DND-41 (cell line): ENCODE measurements at regions not wholly inside any gene's neighbourhood (a gene's known extent, or its start where the extent isn't known, plus 50 kb on each side); places are given as distances from the start of the nearest gene placed in this dataset.

Experiments
- CTCF ChIP-seq: IDR thresholded peaks from 2 replicates; pipeline ENCODE4 v1.5.1; 2012; ENCODE audit warnings: borderline replicate concordance, low read length, moderate library complexity, mild to moderate bottlenecking; ENCODE audit not compliant: poor library complexity, severe bottlenecking; ENCODE audit errors: extremely low read depth
- EZH2 ChIP-seq: IDR thresholded peaks from 3 replicates; pipeline ENCODE4 v1.6.1; 2012; ENCODE audit warnings: borderline replicate concordance, low read depth, mild to moderate bottlenecking, moderate library complexity, low read length, inconsistent platforms; ENCODE audit not compliant: severe bottlenecking

GRCh38 chr5:89277816-89278215 lies 394.8 kb upstream of the MEF2C start:
- no peak for TF ChIP-seq EZH2
- TF ChIP-seq CTCF, result no peak
